Osteoblast (primary cell): ENCODE measurements at regions not wholly inside any gene's neighbourhood (a gene's known extent, or its start where the extent isn't known, plus 50 kb on each side); places are given as distances from the start of the nearest gene placed in this dataset.

Experiments used
- DNase-seq: peaks from one replicate; pipeline ENCODE4 v3.0.0; 2011; ENCODE audit warnings: low spot score, mixed read lengths; ENCODE audit not compliant: insufficient read length; ENCODE audit errors: missing footprints
- H2AFZ ChIP-seq: 2 replicates; pipeline ENCODE4 v1.6.0; 2011; ENCODE audit warnings: mild to moderate bottlenecking, low read length
- H3K27ac ChIP-seq: 2 replicates; pipeline ENCODE4 v1.5.1; 2011; ENCODE audit warnings: mild to moderate bottlenecking, low read depth, low read length, moderate library complexity
- H3K27me3 ChIP-seq: 2 replicates; pipeline ENCODE4 v1.6.0; 2012; ENCODE audit warnings: mild to moderate bottlenecking, control low read depth, inconsistent platforms, low read length, moderate library complexity; ENCODE audit not compliant: insufficient read depth
- H3K36me3 ChIP-seq: 2 replicates; pipeline ENCODE4 v1.5.1; 2011; ENCODE audit warnings: mild to moderate bottlenecking, low read length, control low read depth, moderate library complexity; ENCODE audit not compliant: insufficient read depth
- H3K4me1 ChIP-seq: 2 replicates; pipeline ENCODE4 v1.5.1; 2011; ENCODE audit warnings: mild to moderate bottlenecking, low read length, control low read depth, moderate library complexity; ENCODE audit not compliant: insufficient read depth
- H3K4me2 ChIP-seq: 2 replicates; pipeline ENCODE4 v1.6.0; 2011; ENCODE audit warnings: mild to moderate bottlenecking, low read length; ENCODE audit not compliant: insufficient read depth
- H3K4me3 ChIP-seq: fragments of 200-600 bp; sonication (generic); 3 replicates; pipeline ENCODE4 v1.5.1; 2012; ENCODE audit warnings: mild to moderate bottlenecking, low read length, inconsistent platforms; ENCODE audit not compliant: insufficient read depth
- H3K79me2 ChIP-seq: 2 replicates; pipeline ENCODE4 v1.6.0; 2012; ENCODE audit warnings: mild to moderate bottlenecking, low read length, control low read depth, inconsistent platforms; ENCODE audit not compliant: insufficient read depth
- H3K9me3 ChIP-seq: 2 replicates; pipeline ENCODE4 v1.5.1; 2011; ENCODE audit warnings: low read depth, low read length, control low read depth
- H4K20me1 ChIP-seq: 2 replicates; pipeline ENCODE4 v1.6.0; 2012; ENCODE audit warnings: mild to moderate bottlenecking, low read length, control low read depth; ENCODE audit not compliant: insufficient read depth
- CTCF ChIP-seq: IDR thresholded peaks from 2 replicates; pipeline ENCODE4 v1.5.1; 2011; ENCODE audit warnings: mild to moderate bottlenecking, low read depth, low read length, moderate library complexity; ENCODE audit errors: extremely low read depth

DNA sequence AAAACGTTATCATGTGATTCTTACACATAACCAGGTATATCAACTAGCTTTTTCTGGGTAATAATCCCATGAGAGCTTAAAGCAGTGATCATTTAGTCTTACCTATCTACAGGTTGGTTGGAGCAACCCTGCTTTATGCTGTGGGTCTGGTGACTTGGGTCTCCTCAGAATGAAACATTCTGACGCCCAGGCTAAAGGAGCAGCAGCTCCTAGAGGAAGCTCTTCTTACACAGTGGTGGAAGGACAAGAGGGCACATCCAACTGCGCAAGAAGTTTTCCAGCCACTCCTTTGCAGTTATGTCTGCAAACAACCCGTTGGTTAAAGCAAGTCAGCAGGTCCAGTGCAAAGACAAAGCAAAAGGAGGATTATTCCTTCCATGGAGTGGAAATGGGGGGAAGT, 377.5 kb downstream of the EDEM1 start:
- Histone ChIP-seq H3K4me3 (no peak overlapping the region), H3K27ac (no peak overlapping the region), H3K4me2 (no peak overlapping the region), H4K20me1 (no peaks in the 10 kb centered on the region), H3K9me3 (peaks cover 3% of the 10 kb centered on the region), H3K36me3 (no peaks in the 10 kb centered on the region), H3K79me2 (no peaks in the 10 kb centered on the region), H3K27me3 (no peaks in the 10 kb centered on the region), H3K4me1 (no peaks in the 10 kb centered on the region), H2AFZ (no peak overlapping the region)
- no peak for TF ChIP-seq CTCF
- no peak for DNase-seq

- no peaks in the 10 kb centered on the region for H3K4me1 ChIP-seq
- no peaks in the 10 kb centered on the region for H3K27me3 ChIP-seq
- H3K27ac ChIP-seq, result no peak overlapping the region
- no peaks in the 10 kb centered on the region for H3K36me3 ChIP-seq
- H3K79me2 ChIP-seq, result no peaks in the 10 kb centered on the region
- H3K4me2 ChIP-seq, result no peak overlapping the region
- no peaks in the 10 kb centered on the region for H4K20me1 ChIP-seq
- no peak overlapping the region for H2AFZ ChIP-seq
- peaks cover 3% of the 10 kb centered on the region for H3K9me3 ChIP-seq
- no peak for TF ChIP-seq CTCF
- H3K4me3 ChIP-seq, result no peak overlapping the region
- no peak for DNase-seq
Observed at GRCh38 chr3:5567113-5567512, 379.6 kb downstream of the EDEM1 start.

- Histone ChIP-seq H3K27me3 (no peaks in the 10 kb centered on the region), H4K20me1 (no peaks in the 10 kb centered on the region), H3K36me3 (no peaks in the 10 kb centered on the region), H3K4me1 (no peaks in the 10 kb centered on the region), H3K27ac (no peak overlapping the region), H3K4me3 (no peak overlapping the region), H3K79me2 (no peaks in the 10 kb centered on the region), H2AFZ (no peak overlapping the region), H3K4me2 (no peak overlapping the region), H3K9me3 (peaks cover 3% of the 10 kb centered on the region)
- no peak for DNase-seq
- no peak for TF ChIP-seq CTCF
Observed at GRCh38 chr3:5568451-5568850, 380.9 kb downstream of the EDEM1 start.

GRCh38 chr3:5569152-5569551, 381.6 kb downstream of the EDEM1 start:
- Histone ChIP-seq H3K4me2 (no peak overlapping the region), H3K4me3 (no peak overlapping the region), H2AFZ (no peak overlapping the region), H3K4me1 (no peaks in the 10 kb centered on the region), H3K36me3 (no peaks in the 10 kb centered on the region), H4K20me1 (no peaks in the 10 kb centered on the region), H3K79me2 (no peaks in the 10 kb centered on the region), H3K27me3 (no peaks in the 10 kb centered on the region), H3K9me3 (peaks cover 3% of the 10 kb centered on the region), H3K27ac (no peak overlapping the region)
- TF ChIP-seq CTCF, result no peak
- DNase-seq, result no peak
